SK-N-MC (cell line): ENCODE measurements at regions not wholly inside any gene's neighbourhood (a gene's known extent, or its start where the extent isn't known, plus 50 kb on each side); places are given as distances from the start of the nearest gene placed in this dataset.

Experiments used
- EZH2 ChIP-seq: fragments of 200-600 bp; sonication (generic); IDR thresholded peaks from one replicate; pipeline ENCODE4 v1.6.1; 2017; ENCODE audit warnings: antibody characterized with exemption
- FOXP2 ChIP-seq: optimal IDR thresholded peaks from 2 replicates; pipeline ENCODE3; 2011; ENCODE audit warnings: mild to moderate bottlenecking, moderate library complexity; ENCODE audit not compliant: insufficient read depth; ENCODE audit errors: extremely low read length, control extremely low read depth
- POLR2AphosphoS5 ChIP-seq: IDR thresholded peaks from 2 replicates; pipeline ENCODE4 v1.6.1; 2012; ENCODE audit warnings: mild to moderate bottlenecking, low read depth, low read length, borderline replicate concordance

- TF ChIP-seq EZH2 (no peak), POLR2AphosphoS5 (no peak), FOXP2 (no peak)
Observed at GRCh38 chr21:28358170-28358569, 634.5 kb downstream of the LTN1 start.
